Duodenal mucosa (tissue), 2 donors: ENCODE measurements at regions not wholly inside any gene's neighbourhood (a gene's known extent, or its start where the extent isn't known, plus 50 kb on each side); places are given as distances from the start of the nearest gene placed in this dataset.
"Not testable (repeated sequence)": the region's sequence is repeated elsewhere in the genome, so short reads cannot be mapped to it uniquely, and the experiment has no call there.

Experiments used
- H3K27ac ChIP-seq: one replicate; pipeline ENCODE4 v1.7.0; 2013; ENCODE audit warnings: low read depth, low read length
- H3K27me3 ChIP-seq, 2 donors: one replicate each; pipeline ENCODE4 v1.7.0; 2013; ENCODE audit warnings: low read length in 2 of 2, control low read depth in 1 of 2; ENCODE audit not compliant: insufficient read depth in 2 of 2, control insufficient read depth in 1 of 2
- H3K36me3 ChIP-seq, 2 donors: one replicate each; pipeline ENCODE4 v1.7.0; 2013; ENCODE audit warnings: low read length in 2 of 2, control low read depth in 1 of 2; ENCODE audit not compliant: insufficient read depth in 2 of 2, control insufficient read depth in 1 of 2
- H3K4me1 ChIP-seq, 2 donors: one replicate each; pipeline ENCODE4 v1.7.0; 2013; ENCODE audit warnings: low read length in 2 of 2, control low read depth in 1 of 2; ENCODE audit not compliant: insufficient read depth in 2 of 2, control insufficient read depth in 1 of 2
- H3K4me3 ChIP-seq, 2 donors: one replicate each; pipeline ENCODE4 v1.7.0; 2013; ENCODE audit warnings: low read length in 2 of 2, low read depth in 1 of 2
- H3K9ac ChIP-seq, 2 donors: one replicate each; pipeline ENCODE4 v1.7.0; 2013; ENCODE audit warnings: low read length in 2 of 2, low read depth in 1 of 2
- H3K9me3 ChIP-seq, 2 donors: one replicate each; pipeline ENCODE4 v1.7.0; 2013; ENCODE audit warnings: low read length in 2 of 2, control low read depth in 1 of 2; ENCODE audit not compliant: control insufficient read depth in 1 of 2

GRCh38 chr5:121624035-121624434 lies 227.6 kb upstream of the FTMT start:
- Histone ChIP-seq H3K4me1 (no peaks in the 10 kb centered on the region), H3K9ac (no peak overlapping the region), H3K4me3 (no peak overlapping the region), H3K36me3 (no peaks in the 10 kb centered on the region), H3K27ac (no peak overlapping the region), H3K9me3 (no peaks in the 10 kb centered on the region), H3K27me3 (no peaks in the 10 kb centered on the region)

- Histone ChIP-seq H3K27me3 (no peaks in the 10 kb centered on the region), H3K9me3 (no peaks in the 10 kb centered on the region), H3K27ac (no peak overlapping the region), H3K4me1 (no peaks in the 10 kb centered on the region), H3K9ac (no peak overlapping the region), H3K36me3 (no peaks in the 10 kb centered on the region), H3K4me3 (no peak overlapping the region)
Measured at GRCh38 chr5:121628783-121629182, 222.9 kb upstream of the FTMT start.

- Histone ChIP-seq H3K4me3 (no peak overlapping the region), H3K4me1 (no peaks in the 10 kb centered on the region), H3K9me3 (no peaks in the 10 kb centered on the region), H3K36me3 (no peaks in the 10 kb centered on the region), H3K27ac (no peak overlapping the region), H3K9ac (no peak overlapping the region), H3K27me3 (no peaks in the 10 kb centered on the region)
Measured at GRCh38 chr5:121630402-121630801, 221.3 kb upstream of the FTMT start.

GRCh38 chr5:121634946-121635345 lies 216.7 kb upstream of the FTMT start:
- no peaks in the 10 kb centered on the region for H3K27me3 ChIP-seq
- H3K36me3 ChIP-seq = no peaks in the 10 kb centered on the region

GRCh38 chr5:121638126-121638525 lies 213.6 kb upstream of the FTMT start:
- no peaks in the 10 kb centered on the region for H3K9me3 ChIP-seq
- no peaks in the 10 kb centered on the region for H3K27me3 ChIP-seq
- no peaks in the 10 kb centered on the region for H3K4me1 ChIP-seq
- H3K36me3 ChIP-seq = no peaks in the 10 kb centered on the region
- no peak overlapping the region for H3K4me3 ChIP-seq
- H3K9ac ChIP-seq = no peak overlapping the region
- H3K27ac ChIP-seq = no peak overlapping the region

More at GRCh38 chr5:121634946-121635345, 216.7 kb upstream of the FTMT start:
- H3K9ac ChIP-seq = no peak overlapping the region
- H3K9me3 ChIP-seq = no peaks in the 10 kb centered on the region
- no peaks in the 10 kb centered on the region for H3K4me1 ChIP-seq
- no peak overlapping the region for H3K27ac ChIP-seq
- H3K4me3 ChIP-seq = no peak overlapping the region

GRCh38 chr5:121640298-121640697 lies 211.4 kb upstream of the FTMT start:
- no peaks in the 10 kb centered on the region for H3K9me3 ChIP-seq
- H3K27me3 ChIP-seq = no peaks in the 10 kb centered on the region
- no peak overlapping the region for H3K4me3 ChIP-seq
- no peak overlapping the region for H3K27ac ChIP-seq
- no peaks in the 10 kb centered on the region for H3K36me3 ChIP-seq
- no peaks in the 10 kb centered on the region for H3K4me1 ChIP-seq
- H3K9ac ChIP-seq = no peak overlapping the region

GRCh38 chr5:121658221-121658620 lies 193.5 kb upstream of the FTMT start:
- Histone ChIP-seq H3K27ac (no peak overlapping the region), H3K4me3 (no peak overlapping the region), H3K36me3 (no peaks in the 10 kb centered on the region), H3K9ac (no peak overlapping the region), H3K4me1 (no peaks in the 10 kb centered on the region), H3K27me3 (no peaks in the 10 kb centered on the region), H3K9me3 (no peaks in the 10 kb centered on the region)

- H3K4me1 ChIP-seq = no peaks in the 10 kb centered on the region
- H3K27me3 ChIP-seq = no peaks in the 10 kb centered on the region
- no peaks in the 10 kb centered on the region for H3K9me3 ChIP-seq
- H3K27ac ChIP-seq = no peak overlapping the region
- H3K9ac ChIP-seq = no peak overlapping the region
- H3K36me3 ChIP-seq = no peaks in the 10 kb centered on the region
- no peak overlapping the region for H3K4me3 ChIP-seq
Measured at GRCh38 chr5:121660142-121660541, 191.5 kb upstream of the FTMT start.

- H3K27me3 ChIP-seq, H3K4me1 ChIP-seq, H3K36me3 ChIP-seq, H3K4me3 ChIP-seq, H3K27ac ChIP-seq, H3K9ac ChIP-seq, H3K9me3 ChIP-seq: not testable (repeated sequence)
Measured at GRCh38 chr5:121665542-121665941, 186.1 kb upstream of the FTMT start.

GRCh38 chr5:121667292-121667691 lies 184.4 kb upstream of the FTMT start:
- no peaks in the 10 kb centered on the region for H3K4me1 ChIP-seq
- H3K27ac ChIP-seq = no peak overlapping the region
- no peaks in the 10 kb centered on the region for H3K36me3 ChIP-seq
- no peak overlapping the region for H3K4me3 ChIP-seq
- no peak overlapping the region for H3K9ac ChIP-seq
- H3K9me3 ChIP-seq = no peaks in the 10 kb centered on the region
- no peaks in the 10 kb centered on the region for H3K27me3 ChIP-seq

- Histone ChIP-seq H3K36me3 (no peaks in the 10 kb centered on the region), H3K4me3 (no peak overlapping the region), H3K27me3 (no peaks in the 10 kb centered on the region), H3K9ac (no peak overlapping the region), H3K27ac (no peak overlapping the region), H3K9me3 (no peaks in the 10 kb centered on the region), H3K4me1 (no peaks in the 10 kb centered on the region)
Measured at GRCh38 chr5:121668635-121669034, 183.0 kb upstream of the FTMT start.
